ENCODE measurements at regions not wholly inside any gene's neighbourhood (a gene's known extent, or its start where the extent isn't known, plus 50 kb on each side); places are given as distances from the start of the nearest gene placed in this dataset.
"Not testable (repeated sequence)": the region's sequence is repeated elsewhere in the genome, so short reads cannot be mapped to it uniquely, and the experiment has no call there.

GRCh38 chr13:100810481-100810880 lies 135.9 kb upstream of the TMTC4 start:
- no peak for DNase-seq

GRCh38 chr13:100809856-100810255 lies 135.3 kb upstream of the TMTC4 start:
- DNase-seq = no peak

- DNase-seq = no peak
Observed at GRCh38 chr13:100809129-100809390, 134.5 kb upstream of the TMTC4 start.

- DNase-seq = no peak
Observed at GRCh38 chr13:100808330-100809128, 133.9 kb upstream of the TMTC4 start.

GRCh38 chr13:100803091-100803490 lies 128.5 kb upstream of the TMTC4 start:
- DNase-seq = no peak

GRCh38 chr13:100800283-100800875 lies 125.8 kb upstream of the TMTC4 start:
- DNase-seq = no peak

GRCh38 chr13:100798739-100799361 lies 124.3 kb upstream of the TMTC4 start:
- no peak for DNase-seq

- no peak for DNase-seq
Observed at GRCh38 chr13:100797921-100798320, 123.3 kb upstream of the TMTC4 start.

- no peak for DNase-seq
Observed at GRCh38 chr13:100796463-100796862, 121.9 kb upstream of the TMTC4 start.

GRCh38 chr13:100794575-100794974 lies 120.0 kb upstream of the TMTC4 start:
- DNase-seq = no peak

GRCh38 chr13:100790405-100790804 lies 115.8 kb upstream of the TMTC4 start:
- DNase-seq = no peak

- DNase-seq = peak; percentile 52
Observed at GRCh38 chr13:100789968-100790367, 115.4 kb upstream of the TMTC4 start.

GRCh38 chr13:100789481-100789880 lies 114.9 kb upstream of the TMTC4 start:
- DNase-seq = no peak

GRCh38 chr13:100789025-100789424 lies 114.4 kb upstream of the TMTC4 start:
- DNase-seq = no peak

- DNase-seq = no peak
Observed at GRCh38 chr13:100788540-100788939, 113.9 kb upstream of the TMTC4 start.

GRCh38 chr13:100787899-100788298 lies 113.3 kb upstream of the TMTC4 start:
- DNase-seq = no peak

- DNase-seq = not testable (repeated sequence)
Observed at GRCh38 chr13:100776686-100777085, 102.1 kb upstream of the TMTC4 start.

- DNase-seq = no peak
Observed at GRCh38 chr13:100773923-100774663, 99.5 kb upstream of the TMTC4 start.

- DNase-seq = no peak
Observed at GRCh38 chr13:100773429-100773828, 98.8 kb upstream of the TMTC4 start.

- DNase-seq = no peak
Observed at GRCh38 chr13:100767192-100767591, 92.6 kb upstream of the TMTC4 start.

GRCh38 chr13:100766570-100766969 lies 92.0 kb upstream of the TMTC4 start:
- not testable (repeated sequence) for DNase-seq

GRCh38 chr13:100764937-100765336 lies 90.3 kb upstream of the TMTC4 start:
- DNase-seq = no peak

GRCh38 chr13:100762126-100762525 lies 87.5 kb upstream of the TMTC4 start:
- DNase-seq = not testable (repeated sequence)

- no peak for DNase-seq
Observed at GRCh38 chr13:100755891-100756290, 81.3 kb upstream of the TMTC4 start.

Measured in RPMI8226 (cell line).